Globus pallidus (tissue), 1 donor: ENCODE measurements at regions not wholly inside any gene's neighbourhood (a gene's known extent, or its start where the extent isn't known, plus 50 kb on each side); places are given as distances from the start of the nearest gene placed in this dataset.
"Not testable (repeated sequence)": the region's sequence is repeated elsewhere in the genome, so short reads cannot be mapped to it uniquely, and the experiment has no call there.

Source experiments
- DNase-seq: peaks from one replicate; pipeline ENCODE4 v3.0.0-alpha.2; 2015; ENCODE audit warnings: low spot score

- no peak for DNase-seq
These were observed 272.0 kb downstream of the KLF13 start for GRCh38 chr15:31598620-31599019.

- DNase-seq = peak; percentile 44
These were observed 278.9 kb downstream of the KLF13 start for GRCh38 chr15:31605467-31605931.

GRCh38 chr15:31606194-31606669 lies 279.6 kb downstream of the KLF13 start:
- DNase-seq = no peak

GRCh38 chr15:31606931-31607497 lies 280.4 kb downstream of the KLF13 start:
- no peak for DNase-seq

GRCh38 chr15:31607656-31608055 lies 281.0 kb downstream of the KLF13 start:
- DNase-seq = no peak

GRCh38 chr15:31609258-31609681 lies 282.6 kb downstream of the KLF13 start:
- DNase-seq = no peak

- no peak for DNase-seq
These were observed 283.3 kb downstream of the KLF13 start for GRCh38 chr15:31609906-31610305.

GRCh38 chr15:31615643-31616415 lies 289.2 kb downstream of the KLF13 start:
- DNase-seq = no peak

GRCh38 chr15:31623297-31623696 lies 296.7 kb downstream of the KLF13 start:
- DNase-seq = not testable (repeated sequence)

- not testable (repeated sequence) for DNase-seq
These were observed 297.5 kb downstream of the KLF13 start for GRCh38 chr15:31624115-31624514.

GRCh38 chr15:31635715-31636114 lies 309.1 kb downstream of the KLF13 start:
- not testable (repeated sequence) for DNase-seq

- DNase-seq = not testable (repeated sequence)
These were observed 310.3 kb downstream of the KLF13 start for GRCh38 chr15:31636911-31637310.

GRCh38 chr15:31643955-31644354 lies 317.3 kb downstream of the KLF13 start:
- DNase-seq = not testable (repeated sequence)

GRCh38 chr15:31644761-31645160 lies 318.1 kb downstream of the KLF13 start:
- not testable (repeated sequence) for DNase-seq

GRCh38 chr15:31647337-31647826 lies 320.7 kb downstream of the KLF13 start:
- not testable (repeated sequence) for DNase-seq

GRCh38 chr15:31649634-31650033 lies 323.0 kb downstream of the KLF13 start:
- not testable (repeated sequence) for DNase-seq

- not testable (repeated sequence) for DNase-seq
These were observed 323.5 kb downstream of the KLF13 start for GRCh38 chr15:31650055-31650701.

- not testable (repeated sequence) for DNase-seq
These were observed 330.3 kb downstream of the KLF13 start for GRCh38 chr15:31656915-31657314.

GRCh38 chr15:31660816-31661215 lies 334.2 kb downstream of the KLF13 start:
- DNase-seq = no peak

- DNase-seq = not testable (repeated sequence)
These were observed 339.1 kb downstream of the KLF13 start for GRCh38 chr15:31665732-31666131.

GRCh38 chr15:31669158-31669908 lies 342.7 kb downstream of the KLF13 start:
- not testable (repeated sequence) for DNase-seq

GRCh38 chr15:31673263-31673662 lies 346.6 kb downstream of the KLF13 start:
- DNase-seq = not testable (repeated sequence)
